ENCODE measurements at regions not wholly inside any gene's neighbourhood (a gene's known extent, or its start where the extent isn't known, plus 50 kb on each side); places are given as distances from the start of the nearest gene placed in this dataset.

DNA sequence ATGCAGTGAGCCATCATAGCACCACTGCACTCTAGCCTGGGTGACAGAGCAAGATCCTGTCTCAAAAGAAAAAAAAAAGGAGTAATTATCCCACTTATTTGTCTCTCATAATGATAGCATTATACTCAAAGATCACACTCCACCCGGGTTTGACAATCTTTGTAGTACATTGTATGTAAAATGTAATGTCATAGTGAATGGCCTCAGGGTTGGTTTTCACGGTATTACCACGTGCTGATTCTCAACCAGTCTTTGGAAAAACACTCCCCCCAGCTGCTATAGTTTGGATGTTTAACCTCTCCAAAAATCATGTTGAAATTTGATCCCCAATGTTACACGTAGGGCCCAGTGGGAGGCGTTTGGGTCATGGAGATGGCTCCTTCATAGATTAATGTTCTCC, 402.4 kb upstream of the GRAMD2B start:
- H3K9me3 ChIP-seq = no peaks in the 10 kb centered on the region
- DNase-seq = no peak
- no peaks in the 10 kb centered on the region for H3K36me3 ChIP-seq
- no peak for TF ChIP-seq EP300 (IDR thresholded peaks at IDR 0.05; ENCODE audit: low read depth)
- no peak for TF ChIP-seq POLR2A (IDR thresholded peaks at IDR 0.05)
- TF ChIP-seq POLR2AphosphoS5 (IDR thresholded peaks at IDR 0.05) = no peak
- TF ChIP-seq, protein P1, sequence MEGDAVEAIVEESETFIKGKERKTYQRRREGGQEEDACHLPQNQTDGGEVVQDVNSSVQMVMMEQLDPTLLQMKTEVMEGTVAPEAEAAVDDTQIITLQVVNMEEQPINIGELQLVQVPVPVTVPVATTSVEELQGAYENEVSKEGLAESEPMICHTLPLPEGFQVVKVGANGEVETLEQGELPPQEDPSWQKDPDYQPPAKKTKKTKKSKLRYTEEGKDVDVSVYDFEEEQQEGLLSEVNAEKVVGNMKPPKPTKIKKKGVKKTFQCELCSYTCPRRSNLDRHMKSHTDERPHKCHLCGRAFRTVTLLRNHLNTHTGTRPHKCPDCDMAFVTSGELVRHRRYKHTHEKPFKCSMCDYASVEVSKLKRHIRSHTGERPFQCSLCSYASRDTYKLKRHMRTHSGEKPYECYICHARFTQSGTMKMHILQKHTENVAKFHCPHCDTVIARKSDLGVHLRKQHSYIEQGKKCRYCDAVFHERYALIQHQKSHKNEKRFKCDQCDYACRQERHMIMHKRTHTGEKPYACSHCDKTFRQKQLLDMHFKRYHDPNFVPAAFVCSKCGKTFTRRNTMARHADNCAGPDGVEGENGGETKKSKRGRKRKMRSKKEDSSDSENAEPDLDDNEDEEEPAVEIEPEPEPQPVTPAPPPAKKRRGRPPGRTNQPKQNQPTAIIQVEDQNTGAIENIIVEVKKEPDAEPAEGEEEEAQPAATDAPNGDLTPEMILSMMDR (IDR thresholded peaks at IDR 0.05) = no peak
- intact Hi-C loops (cut with DNase I; ENCODE audit: low total_unique reads) = no loop called here
- peaks cover 0 to 2% (median 0%) of the 10 kb centered on the region in 4 donors for H3K4me1 ChIP-seq
- H3K27ac ChIP-seq = no peak overlapping the region
- in situ Hi-C loops (cut with MboI; ENCODE audit: low pct_ligation_motif_present in 1 of 4, low pct_unique_long_range_greater_than_20kb in 1 of 4, low sequenced_read_pairs in 3 of 4) = no loop called here
- WGBS, 2 donors (ENCODE audit: low coverage in 1 of 2) = 58 to 81% methylated on average over 4 to 5 of the region's 5 CpGs
- no peak overlapping the region for H3K4me3 ChIP-seq
- H3K27me3 ChIP-seq = no peaks in the 10 kb centered on the region

DNA sequence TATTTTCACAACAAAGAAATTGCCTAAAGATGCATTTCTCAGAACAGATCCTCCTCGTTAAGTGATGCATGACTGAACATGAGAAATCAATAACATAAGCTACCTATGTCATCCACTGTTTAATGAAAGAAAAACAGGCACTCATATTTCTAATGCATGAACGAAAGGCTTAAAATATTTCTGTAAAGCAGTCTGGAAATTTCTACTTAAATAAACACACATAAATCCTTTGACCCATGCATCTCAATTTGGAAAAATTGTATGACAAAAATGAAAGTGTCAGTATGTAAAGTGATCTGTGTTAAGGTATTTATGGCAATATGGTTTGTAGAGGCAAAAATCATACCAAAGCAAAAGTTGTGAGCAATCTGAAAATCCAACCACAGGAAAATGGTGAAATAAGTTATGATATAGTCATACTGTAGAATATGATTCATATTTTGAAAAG, 399.2 kb upstream of the GRAMD2B start:
- Histone ChIP-seq H3K4me1 (no peaks in the 10 kb centered on the region), H3K4me3 (no peak overlapping the region), H3K27ac (no peak overlapping the region), H3K27me3 (no peaks in the 10 kb centered on the region), H3K9me3 (peaks cover 7 to 9% of the 10 kb centered on the region in 2 donors), H3K36me3 (no peaks in the 10 kb centered on the region)
- in situ Hi-C loops (cut with MboI; ENCODE audit: low pct_ligation_motif_present in 1 of 4, low pct_unique_long_range_greater_than_20kb in 1 of 4, low sequenced_read_pairs in 3 of 4) (no loop called here), intact Hi-C loops (cut with DNase I; ENCODE audit: low total_unique reads) (no loop called here)
- 74 to 75% methylated on average over 2 of the region's 2 CpGs for WGBS, 2 donors (ENCODE audit: low coverage in 1 of 2)
- TF ChIP-seq POLR2A (IDR thresholded peaks at IDR 0.05) (no peak), EP300 (IDR thresholded peaks at IDR 0.05; ENCODE audit: low read depth) (no peak), POLR2AphosphoS5 (IDR thresholded peaks at IDR 0.05) (no peak)
- TF ChIP-seq, protein P1 (IDR thresholded peaks at IDR 0.05) = no peak
- DNase-seq = no peak

DNA sequence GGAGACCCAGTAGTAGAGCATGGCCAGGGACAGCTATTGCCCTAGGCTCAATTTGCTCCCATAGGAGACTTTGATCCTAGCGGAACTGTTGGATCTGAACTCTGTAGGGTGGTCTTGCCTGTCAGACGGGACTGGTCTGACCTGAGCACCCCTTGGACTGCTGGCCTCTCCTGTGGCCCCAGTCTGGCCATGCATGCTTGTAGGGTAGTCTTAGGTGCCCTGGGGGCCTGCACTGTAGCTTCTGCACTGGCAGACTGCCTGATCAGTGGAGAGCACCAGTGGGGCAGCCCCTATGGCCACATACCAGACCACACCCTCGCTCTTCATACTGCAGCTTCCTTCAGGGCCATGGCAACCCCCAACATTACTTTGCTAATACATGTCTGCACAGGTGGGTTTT, 396.1 kb upstream of the GRAMD2B start:
- in situ Hi-C loops (cut with MboI; ENCODE audit: low pct_ligation_motif_present in 1 of 4, low pct_unique_long_range_greater_than_20kb in 1 of 4, low sequenced_read_pairs in 3 of 4) = no loop called here
- no peak for DNase-seq
- Histone ChIP-seq H3K36me3 (no peaks in the 10 kb centered on the region), H3K4me1 (no peaks in the 10 kb centered on the region), H3K9me3 (peaks cover 14 to 19% of the 10 kb centered on the region in 2 donors), H3K27ac (no peak overlapping the region), H3K27me3 (no peaks in the 10 kb centered on the region), H3K4me3 (no peak overlapping the region)
- TF ChIP-seq, protein P1 (IDR thresholded peaks at IDR 0.05) = no peak
- no peak for TF ChIP-seq POLR2A (IDR thresholded peaks at IDR 0.05)
- no peak for TF ChIP-seq POLR2AphosphoS5 (IDR thresholded peaks at IDR 0.05)
- TF ChIP-seq EP300 (IDR thresholded peaks at IDR 0.05; ENCODE audit: low read depth) = no peak
- WGBS, 2 donors (ENCODE audit: low coverage in 1 of 2) = 80 to 100% methylated on average over 2 to 3 of the region's 3 CpGs
- intact Hi-C loops (cut with DNase I; ENCODE audit: low total_unique reads) = no loop called here

DNA sequence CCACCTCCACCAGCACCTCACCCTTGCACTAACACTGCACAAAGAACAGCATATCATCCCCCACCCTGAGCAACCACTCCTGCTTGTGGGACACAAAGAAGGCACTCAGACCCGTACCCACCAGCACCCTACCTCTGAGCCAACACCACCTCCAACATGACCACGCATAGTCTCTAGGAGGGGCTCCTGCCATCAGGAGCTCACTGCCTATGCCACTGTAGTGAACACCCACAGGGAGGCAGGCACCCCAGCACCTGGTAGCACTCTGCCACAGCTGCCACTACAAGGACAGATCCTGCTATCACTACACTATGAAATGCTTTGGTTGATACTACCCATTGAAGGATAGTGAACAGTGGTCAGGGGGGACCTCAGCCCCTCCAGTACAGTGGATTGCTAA, 395.6 kb upstream of the GRAMD2B start:
- 85% methylated on average over 2 of the region's 2 CpGs; no CpG with 5 or more reads in 1 of the 2 donors for WGBS, 2 donors (ENCODE audit: low coverage in 1 of 2)
- TF ChIP-seq POLR2A (IDR thresholded peaks at IDR 0.05) (no peak), POLR2AphosphoS5 (IDR thresholded peaks at IDR 0.05) (no peak), EP300 (IDR thresholded peaks at IDR 0.05; ENCODE audit: low read depth) (no peak)
- TF ChIP-seq, protein P1 (IDR thresholded peaks at IDR 0.05) = no peak
- no peak for DNase-seq
- Histone ChIP-seq H3K4me3 (no peak overlapping the region), H3K4me1 (no peaks in the 10 kb centered on the region), H3K36me3 (no peaks in the 10 kb centered on the region), H3K27ac (no peak overlapping the region), H3K27me3 (no peaks in the 10 kb centered on the region), H3K9me3 (peaks cover 14 to 19% of the 10 kb centered on the region in 2 donors)
- in situ Hi-C loops (cut with MboI; ENCODE audit: low pct_ligation_motif_present in 1 of 4, low pct_unique_long_range_greater_than_20kb in 1 of 4, low sequenced_read_pairs in 3 of 4) = no loop called here
- intact Hi-C loops (cut with DNase I; ENCODE audit: low total_unique reads) = no loop called here
